Fibroblast of lung (primary cell): ENCODE measurements at regions not wholly inside any gene's neighbourhood (a gene's known extent, or its start where the extent isn't known, plus 50 kb on each side); places are given as distances from the start of the nearest gene placed in this dataset.
A peak's percentile ranks its signal among the peaks of the same experiment; 100 is the strongest.
"Not testable (repeated sequence)": the region's sequence is repeated elsewhere in the genome, so short reads cannot be mapped to it uniquely, and the experiment has no call there.

Experiments
- DNase-seq, 2 donors: peaks; one replicate each; pipeline versions ENCODE4 v3.0.0 to v3.0.0-alpha.2; 2010; ENCODE audit warnings: low read depth in 2 of 2
- H2AFZ ChIP-seq: 2 replicates; pipeline ENCODE4 v1.5.1; 2012; ENCODE audit warnings: low read length, control low read depth, inconsistent platforms
- H3K27ac ChIP-seq: 2 replicates; pipeline ENCODE4 v1.5.1; 2011; ENCODE audit warnings: low read length, control low read depth; ENCODE audit not compliant: insufficient read depth
- H3K27me3 ChIP-seq: 2 replicates; pipeline ENCODE4 v1.5.1; 2011; ENCODE audit warnings: mild to moderate bottlenecking, low read length; ENCODE audit not compliant: control insufficient read depth, insufficient read depth
- H3K36me3 ChIP-seq: 2 replicates; pipeline ENCODE4 v1.5.1; 2011; ENCODE audit warnings: low read length; ENCODE audit not compliant: control insufficient read depth, insufficient read depth
- H3K4me1 ChIP-seq: 2 replicates; pipeline ENCODE4 v1.5.1; 2011; ENCODE audit warnings: low read length; ENCODE audit not compliant: control insufficient read depth, insufficient read depth; ENCODE audit errors: extremely low read depth
- H3K4me2 ChIP-seq: 2 replicates; pipeline ENCODE4 v1.5.1; 2011; ENCODE audit warnings: low read length, control low read depth; ENCODE audit not compliant: insufficient read depth; ENCODE audit errors: extremely low read depth
- H3K4me3 ChIP-seq, 4 experiments: fragments of 200-600 bp in 1 of 4; sonication (generic) in 1 of 4; replicated peaks in 1 of 4; 2 replicates each; pipeline ENCODE4 v1.5.1; 2011 to 2016; ENCODE audit warnings: low read length in 4 of 4, low read depth in 3 of 4, mild to moderate bottlenecking in 3 of 4, control low read depth in 2 of 4, inconsistent platforms in 1 of 4, mixed read lengths in 1 of 4; ENCODE audit not compliant: insufficient read depth in 1 of 4; ENCODE audit errors: control extremely low read depth in 1 of 4
- H3K79me2 ChIP-seq: 2 replicates; pipeline ENCODE4 v1.5.1; 2012; ENCODE audit warnings: mild to moderate bottlenecking, low read length, inconsistent platforms; ENCODE audit not compliant: control insufficient read depth, insufficient read depth
- H3K9ac ChIP-seq: 2 replicates; pipeline ENCODE4 v1.5.1; 2011; ENCODE audit warnings: mild to moderate bottlenecking, low read length, control low read depth; ENCODE audit not compliant: insufficient read depth
- H3K9me3 ChIP-seq: 2 replicates; pipeline ENCODE4 v1.5.1; 2012; ENCODE audit warnings: low read depth, low read length; ENCODE audit not compliant: control insufficient read depth, insufficient read depth
- H4K20me1 ChIP-seq: 2 replicates; pipeline ENCODE4 v1.5.1; 2011; ENCODE audit warnings: low read length; ENCODE audit not compliant: control insufficient read depth, insufficient read depth; ENCODE audit errors: extremely low read depth
- EZH2 ChIP-seq: IDR thresholded peaks from 2 replicates; pipeline ENCODE4 v1.5.1; 2012; ENCODE audit warnings: low read length, control low read depth, mild to moderate bottlenecking; ENCODE audit errors: missing control alignments
- TF ChIP-seq, protein P1 (sequence below), 2 donors: IDR thresholded peaks in 1 of 2; conservative IDR thresholded peaks in 1 of 2; 1 replicate in 1 of 2; 2 replicates in 1 of 2; pipeline ENCODE4 v1.5.1; 2011 to 2012; ENCODE audit warnings: low read length in 2 of 2, control low read depth in 1 of 2, inconsistent platforms in 1 of 2, low read depth in 1 of 2, mild to moderate bottlenecking in 1 of 2

DNA sequence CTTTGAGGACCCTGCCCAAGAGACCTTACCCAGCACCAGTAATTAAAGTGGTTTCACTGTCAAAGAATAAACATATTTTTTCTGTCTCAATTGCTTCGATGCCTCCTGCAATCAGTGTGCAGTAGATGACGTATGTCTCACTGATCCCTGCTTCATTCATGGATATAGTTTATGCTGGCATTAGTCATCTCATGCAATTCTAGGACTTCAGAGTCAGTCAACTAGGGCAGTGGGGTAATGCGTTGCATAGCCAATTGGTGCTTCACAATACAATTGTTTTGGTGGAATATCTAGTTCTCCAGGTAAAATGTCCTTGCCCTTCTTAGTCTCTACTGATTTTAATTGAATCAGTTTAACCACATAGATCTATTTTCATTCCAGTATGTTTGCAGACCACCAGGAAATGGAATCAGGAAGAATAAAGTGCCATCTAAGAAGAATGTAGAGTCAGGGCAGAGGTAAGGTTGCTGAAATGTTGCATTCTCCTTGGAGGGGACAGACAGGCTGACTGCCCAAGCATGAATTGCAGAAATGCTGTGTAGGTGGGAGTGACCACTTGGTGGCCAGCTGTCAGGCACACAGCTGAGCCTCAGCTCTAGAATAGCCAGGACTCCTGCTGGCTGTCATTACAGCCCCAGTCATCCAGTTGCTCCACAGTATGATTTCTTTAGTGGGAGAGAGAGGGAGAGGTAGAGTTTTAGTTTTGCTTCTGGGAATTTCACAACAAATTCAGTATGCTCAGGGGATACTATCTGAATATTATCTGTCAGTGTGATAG, 73.5 kb upstream of the MEGF10 start:
- no peak overlapping the region for H3K9ac ChIP-seq
- H2AFZ ChIP-seq: no peak overlapping the region
- H3K36me3 ChIP-seq: no peaks in the 10 kb centered on the region
- no peak overlapping the region for H3K4me3 ChIP-seq
- no peaks in the 10 kb centered on the region for H4K20me1 ChIP-seq
- H3K27ac ChIP-seq: no peak overlapping the region
- no peaks in the 10 kb centered on the region for H3K79me2 ChIP-seq
- H3K9me3 ChIP-seq: no peaks in the 10 kb centered on the region
- no peak overlapping the region for H3K4me2 ChIP-seq
- no peaks in the 10 kb centered on the region for H3K4me1 ChIP-seq
- peak in 1 of 2 donors; percentile 24 for DNase-seq
- no peaks in the 10 kb centered on the region for H3K27me3 ChIP-seq
- no peak for TF ChIP-seq EZH2
- TF ChIP-seq, protein P1, sequence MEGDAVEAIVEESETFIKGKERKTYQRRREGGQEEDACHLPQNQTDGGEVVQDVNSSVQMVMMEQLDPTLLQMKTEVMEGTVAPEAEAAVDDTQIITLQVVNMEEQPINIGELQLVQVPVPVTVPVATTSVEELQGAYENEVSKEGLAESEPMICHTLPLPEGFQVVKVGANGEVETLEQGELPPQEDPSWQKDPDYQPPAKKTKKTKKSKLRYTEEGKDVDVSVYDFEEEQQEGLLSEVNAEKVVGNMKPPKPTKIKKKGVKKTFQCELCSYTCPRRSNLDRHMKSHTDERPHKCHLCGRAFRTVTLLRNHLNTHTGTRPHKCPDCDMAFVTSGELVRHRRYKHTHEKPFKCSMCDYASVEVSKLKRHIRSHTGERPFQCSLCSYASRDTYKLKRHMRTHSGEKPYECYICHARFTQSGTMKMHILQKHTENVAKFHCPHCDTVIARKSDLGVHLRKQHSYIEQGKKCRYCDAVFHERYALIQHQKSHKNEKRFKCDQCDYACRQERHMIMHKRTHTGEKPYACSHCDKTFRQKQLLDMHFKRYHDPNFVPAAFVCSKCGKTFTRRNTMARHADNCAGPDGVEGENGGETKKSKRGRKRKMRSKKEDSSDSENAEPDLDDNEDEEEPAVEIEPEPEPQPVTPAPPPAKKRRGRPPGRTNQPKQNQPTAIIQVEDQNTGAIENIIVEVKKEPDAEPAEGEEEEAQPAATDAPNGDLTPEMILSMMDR (conservative IDR thresholded peaks at IDR 0.05 in 1 of 2, IDR thresholded peaks at IDR 0.05 in 1 of 2; ENCODE audit: low read depth in 1 of 2, low read length in 2 of 2): no peak

DNA sequence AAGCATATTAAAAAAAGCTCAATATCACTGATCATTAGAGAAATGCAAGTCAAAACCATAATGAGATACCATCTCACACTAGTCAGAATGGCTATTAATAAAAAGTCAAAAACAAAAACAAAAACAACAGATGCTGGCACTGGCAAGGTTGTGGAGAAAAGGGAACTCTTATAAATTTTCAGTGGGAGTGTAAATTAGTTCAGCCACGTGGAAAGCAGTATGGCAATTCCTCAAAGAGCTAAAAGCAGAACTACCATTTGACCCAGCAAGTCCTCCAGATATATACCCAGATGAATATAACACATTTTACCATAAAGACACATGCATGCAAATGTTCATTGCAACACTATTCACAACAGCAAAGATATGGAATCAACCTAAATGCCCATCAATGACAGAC, 68.7 kb upstream of the MEGF10 start:
- not testable (repeated sequence) for H3K36me3 ChIP-seq, H3K4me2 ChIP-seq, H3K27me3 ChIP-seq, H3K9me3 ChIP-seq, H3K4me3 ChIP-seq, H3K9ac ChIP-seq, DNase-seq, H4K20me1 ChIP-seq, H3K79me2 ChIP-seq, H3K4me1 ChIP-seq, H3K27ac ChIP-seq, H2AFZ ChIP-seq

DNA sequence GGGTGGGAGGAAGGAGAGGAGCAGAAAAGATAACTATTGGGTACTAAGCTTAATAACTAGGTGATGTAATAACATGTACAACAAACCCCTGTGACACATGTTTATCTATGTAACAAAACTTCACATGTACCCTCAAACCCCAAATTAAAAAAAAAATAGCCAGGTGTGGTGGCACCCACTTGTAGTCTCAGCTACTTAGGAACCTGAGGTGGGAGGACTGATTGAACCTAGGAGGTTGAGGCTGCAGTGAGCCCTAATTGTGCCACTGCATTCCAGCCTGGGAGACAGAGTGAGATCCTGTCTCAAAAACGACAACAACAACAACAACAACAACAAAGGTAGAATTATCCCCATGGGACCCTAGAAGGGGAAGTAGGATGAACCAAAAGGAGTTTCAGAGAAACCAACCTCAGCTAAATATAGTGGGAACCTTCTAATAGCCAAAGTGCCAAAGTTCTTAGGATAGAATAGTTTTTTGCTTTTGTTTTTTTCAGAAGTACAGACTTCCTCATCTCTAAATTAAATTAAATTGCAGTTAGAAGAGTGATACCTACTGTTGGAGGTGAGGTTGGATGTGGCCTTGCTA, 67.9 kb upstream of the MEGF10 start:
- H3K4me3 ChIP-seq, H3K79me2 ChIP-seq, H4K20me1 ChIP-seq, H3K27ac ChIP-seq, H2AFZ ChIP-seq, H3K4me2 ChIP-seq, DNase-seq, H3K36me3 ChIP-seq, H3K27me3 ChIP-seq, H3K4me1 ChIP-seq, H3K9ac ChIP-seq, H3K9me3 ChIP-seq: not testable (repeated sequence)

DNA sequence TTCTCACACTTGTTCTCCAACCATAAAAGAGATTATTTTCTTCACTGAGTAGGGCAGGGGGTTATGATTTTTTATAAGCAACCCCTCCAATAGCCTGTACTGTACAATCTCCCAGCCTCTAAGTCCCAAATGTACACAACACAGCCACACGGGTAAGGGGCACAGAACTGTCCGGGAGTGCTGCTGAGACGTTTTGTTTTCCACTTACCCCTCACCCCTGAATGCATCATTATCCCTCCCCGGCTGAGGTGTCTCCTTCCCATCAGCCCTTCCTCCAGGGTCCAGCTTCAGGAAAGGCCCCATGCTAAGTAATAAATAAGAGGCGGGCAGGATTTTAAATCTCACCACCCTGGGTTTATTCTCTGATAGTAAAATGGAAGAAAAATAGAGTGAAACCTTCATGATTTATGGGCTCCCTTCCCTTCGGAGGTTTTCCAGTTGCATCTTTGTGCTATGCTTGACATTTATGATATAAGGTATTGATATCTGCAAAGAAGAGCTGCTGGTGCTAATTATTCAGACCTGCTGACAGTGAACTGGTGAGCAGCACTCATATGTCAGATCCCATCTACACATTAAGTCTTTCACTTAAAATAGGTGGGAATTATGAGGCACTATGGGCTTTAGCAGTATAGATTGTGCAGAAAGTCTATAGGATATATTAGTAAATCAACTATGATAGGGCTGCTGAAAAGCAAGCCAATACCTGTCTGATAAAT, 67.2 kb upstream of the MEGF10 start:
- Histone ChIP-seq H3K4me1 (no peaks in the 10 kb centered on the region), H3K9ac (no peak overlapping the region), H4K20me1 (no peaks in the 10 kb centered on the region), H3K27me3 (no peaks in the 10 kb centered on the region), H2AFZ (no peak overlapping the region), H3K79me2 (no peaks in the 10 kb centered on the region), H3K4me3 (no peak overlapping the region), H3K4me2 (no peak overlapping the region), H3K9me3 (no peaks in the 10 kb centered on the region), H3K27ac (no peak overlapping the region), H3K36me3 (no peaks in the 10 kb centered on the region)
- TF ChIP-seq, protein P1 (conservative IDR thresholded peaks at IDR 0.05 in 1 of 2, IDR thresholded peaks at IDR 0.05 in 1 of 2; ENCODE audit: low read depth in 1 of 2, low read length in 2 of 2): no peak
- TF ChIP-seq EZH2: no peak
- DNase-seq: no peak
